ENCODE measurements at regions not wholly inside any gene's neighbourhood (a gene's known extent, or its start where the extent isn't known, plus 50 kb on each side); places are given as distances from the start of the nearest gene placed in this dataset.
"Not testable (repeated sequence)": the region's sequence is repeated elsewhere in the genome, so short reads cannot be mapped to it uniquely, and the experiment has no call there.

GRCh38 chr5:40134883-40135520 is 544.7 kb upstream of the PTGER4 start:
- no peak for DNase-seq

GRCh38 chr5:40124367-40124766 is 555.3 kb upstream of the PTGER4 start:
- DNase-seq: no peak

GRCh38 chr5:40121236-40121635 is 558.5 kb upstream of the PTGER4 start:
- no peak for DNase-seq

- DNase-seq: no peak
These were observed 566.8 kb upstream of the PTGER4 start for GRCh38 chr5:40112875-40113274.

- not testable (repeated sequence) for DNase-seq
These were observed 568.7 kb upstream of the PTGER4 start for GRCh38 chr5:40111036-40111435.

GRCh38 chr5:40108764-40109390 is 570.8 kb upstream of the PTGER4 start:
- DNase-seq: peak; percentile 24

GRCh38 chr5:40107786-40108185 is 571.9 kb upstream of the PTGER4 start:
- DNase-seq: not testable (repeated sequence)

GRCh38 chr5:40106847-40107246 is 572.9 kb upstream of the PTGER4 start:
- DNase-seq: no peak

- no peak for DNase-seq
These were observed 581.4 kb upstream of the PTGER4 start for GRCh38 chr5:40098313-40098712.

GRCh38 chr5:40093550-40093949 is 586.2 kb upstream of the PTGER4 start:
- DNase-seq: no peak

GRCh38 chr5:40089269-40089668 is 590.4 kb upstream of the PTGER4 start:
- no peak for DNase-seq

- no peak for DNase-seq
These were observed 595.1 kb upstream of the PTGER4 start for GRCh38 chr5:40084614-40085013.

- DNase-seq: no peak
These were observed 597.4 kb upstream of the PTGER4 start for GRCh38 chr5:40082313-40082712.

- DNase-seq: no peak
These were observed 599.5 kb upstream of the PTGER4 start for GRCh38 chr5:40080191-40080590.

- no peak for DNase-seq
These were observed 600.7 kb upstream of the PTGER4 start for GRCh38 chr5:40078898-40079575.

GRCh38 chr5:40074826-40075225 is 604.9 kb upstream of the PTGER4 start:
- no peak for DNase-seq

GRCh38 chr5:40073927-40074326 is 605.8 kb upstream of the PTGER4 start:
- DNase-seq: no peak

- DNase-seq: peak; percentile 33
These were observed 607.8 kb upstream of the PTGER4 start for GRCh38 chr5:40071870-40072269.

GRCh38 chr5:40066616-40067015 is 613.1 kb upstream of the PTGER4 start:
- DNase-seq: no peak

- DNase-seq: no peak
These were observed 626.9 kb upstream of the PTGER4 start for GRCh38 chr5:40052808-40053207.

GRCh38 chr5:40046792-40047191 is 622.0 kb upstream of the DAB2 start:
- DNase-seq: peak; percentile 16

GRCh38 chr5:40045429-40045828 is 620.6 kb upstream of the DAB2 start:
- DNase-seq: no peak

GRCh38 chr5:40043916-40044315 is 619.1 kb upstream of the DAB2 start:
- DNase-seq: no peak

- DNase-seq: no peak
These were observed 616.7 kb upstream of the DAB2 start for GRCh38 chr5:40041452-40041851.

All from fibroblast of skin of abdomen (primary cell).